ENCODE measurements at regions not wholly inside any gene's neighbourhood (a gene's known extent, or its start where the extent isn't known, plus 50 kb on each side); places are given as distances from the start of the nearest gene placed in this dataset.
"Not testable (repeated sequence)": the region's sequence is repeated elsewhere in the genome, so short reads cannot be mapped to it uniquely, and the experiment has no call there.

DNA sequence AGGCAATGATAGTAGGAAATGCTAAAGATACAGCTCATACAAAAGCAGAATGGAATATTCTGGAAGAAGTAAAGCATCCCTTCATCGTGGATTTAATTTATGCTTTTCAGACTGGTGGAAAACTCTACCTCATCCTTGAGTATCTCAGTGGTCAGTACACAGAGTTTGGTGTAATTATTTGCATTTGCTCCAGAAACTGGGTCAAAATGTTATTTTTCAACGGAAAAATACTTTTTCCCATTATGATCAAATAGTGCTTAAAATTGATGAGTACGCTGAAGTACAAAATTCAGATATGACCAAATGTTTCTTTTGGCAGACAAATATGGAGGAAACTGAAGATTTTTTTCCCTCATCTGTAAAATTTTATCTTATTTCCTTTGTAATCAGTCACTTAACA is 137.0 kb downstream of the CDRT15L2 start:
- not testable (repeated sequence) for TF ChIP-seq EZH2 (optimal IDR thresholded peaks at IDR 0.05; ENCODE audit: low read depth, low read length); EZH2phosphoT487 (IDR thresholded peaks at IDR 0.05; ENCODE audit: low read length)
- TF ChIP-seq, protein P1, sequence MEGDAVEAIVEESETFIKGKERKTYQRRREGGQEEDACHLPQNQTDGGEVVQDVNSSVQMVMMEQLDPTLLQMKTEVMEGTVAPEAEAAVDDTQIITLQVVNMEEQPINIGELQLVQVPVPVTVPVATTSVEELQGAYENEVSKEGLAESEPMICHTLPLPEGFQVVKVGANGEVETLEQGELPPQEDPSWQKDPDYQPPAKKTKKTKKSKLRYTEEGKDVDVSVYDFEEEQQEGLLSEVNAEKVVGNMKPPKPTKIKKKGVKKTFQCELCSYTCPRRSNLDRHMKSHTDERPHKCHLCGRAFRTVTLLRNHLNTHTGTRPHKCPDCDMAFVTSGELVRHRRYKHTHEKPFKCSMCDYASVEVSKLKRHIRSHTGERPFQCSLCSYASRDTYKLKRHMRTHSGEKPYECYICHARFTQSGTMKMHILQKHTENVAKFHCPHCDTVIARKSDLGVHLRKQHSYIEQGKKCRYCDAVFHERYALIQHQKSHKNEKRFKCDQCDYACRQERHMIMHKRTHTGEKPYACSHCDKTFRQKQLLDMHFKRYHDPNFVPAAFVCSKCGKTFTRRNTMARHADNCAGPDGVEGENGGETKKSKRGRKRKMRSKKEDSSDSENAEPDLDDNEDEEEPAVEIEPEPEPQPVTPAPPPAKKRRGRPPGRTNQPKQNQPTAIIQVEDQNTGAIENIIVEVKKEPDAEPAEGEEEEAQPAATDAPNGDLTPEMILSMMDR (IDR thresholded peaks at IDR 0.05; ENCODE audit: low read length): not testable (repeated sequence)

Measured in MM.1S (cell line).